HG02571 (cell line): ENCODE measurements at regions not wholly inside any gene's neighbourhood (a gene's known extent, or its start where the extent isn't known, plus 50 kb on each side); places are given as distances from the start of the nearest gene placed in this dataset.

Experiments
- ATAC-seq: cut with Tn5 transposase; IDR thresholded peaks from one replicate; pipeline ENCODE4 v1.9.1; 2021; ENCODE audit warnings: mild to moderate bottlenecking, moderate library complexity; ENCODE audit not compliant: unreplicated experiment

GRCh38 chr1:4010814-4011605 is 110.9 kb upstream of the C1orf174 start:
- no peak for ATAC-seq

GRCh38 chr1:4016351-4017130 is 116.5 kb upstream of the C1orf174 start:
- no peak for ATAC-seq

- no peak for ATAC-seq
Measured at GRCh38 chr1:4017636-4018365, 117.7 kb upstream of the C1orf174 start.

- ATAC-seq: no peak
Measured at GRCh38 chr1:4018466-4019146, 118.5 kb upstream of the C1orf174 start.

- ATAC-seq: no peak
Measured at GRCh38 chr1:4019147-4019521, 119.1 kb upstream of the C1orf174 start.

- ATAC-seq: no peak
Measured at GRCh38 chr1:4019606-4020331, 119.7 kb upstream of the C1orf174 start.

- ATAC-seq: no peak
Measured at GRCh38 chr1:4020449-4020848, 120.4 kb upstream of the C1orf174 start.

- ATAC-seq: no peak
Measured at GRCh38 chr1:4021136-4021973, 121.3 kb upstream of the C1orf174 start.

GRCh38 chr1:4021974-4022268 is 121.8 kb upstream of the C1orf174 start:
- ATAC-seq: no peak

- ATAC-seq: no peak
Measured at GRCh38 chr1:4022715-4023114, 122.6 kb upstream of the C1orf174 start.

GRCh38 chr1:4023678-4024077 is 123.6 kb upstream of the C1orf174 start:
- ATAC-seq: no peak

- no peak for ATAC-seq
Measured at GRCh38 chr1:4024811-4025210, 124.7 kb upstream of the C1orf174 start.

- ATAC-seq: no peak
Measured at GRCh38 chr1:4025752-4026151, 125.7 kb upstream of the C1orf174 start.

GRCh38 chr1:4027008-4027407 is 126.9 kb upstream of the C1orf174 start:
- no peak for ATAC-seq

- no peak for ATAC-seq
Measured at GRCh38 chr1:4027492-4028138, 127.5 kb upstream of the C1orf174 start.

GRCh38 chr1:4028139-4028501 is 128.0 kb upstream of the C1orf174 start:
- ATAC-seq: no peak

GRCh38 chr1:4029376-4029775 is 129.3 kb upstream of the C1orf174 start:
- no peak for ATAC-seq

- no peak for ATAC-seq
Measured at GRCh38 chr1:4032571-4032970, 132.5 kb upstream of the C1orf174 start.

GRCh38 chr1:4033129-4033676 is 133.1 kb upstream of the C1orf174 start:
- no peak for ATAC-seq
